Neural progenitor cell (in vitro differentiated cells): ENCODE measurements at regions not wholly inside any gene's neighbourhood (a gene's known extent, or its start where the extent isn't known, plus 50 kb on each side); places are given as distances from the start of the nearest gene placed in this dataset.

Experiments used
- DNase-seq: peaks from one replicate; pipeline ENCODE4 v3.0.0-alpha.2; 2016; ENCODE audit warnings: low spot score
- H2AFZ ChIP-seq: fragments of 200-600 bp; sonication (generic); replicated peaks from 2 replicates; pipeline ENCODE4 v1.6.1; 2016; ENCODE audit warnings: antibody characterized with exemption
- H3F3A ChIP-seq: fragments of 200-600 bp; sonication (generic); 2 replicates; pipeline ENCODE4 v1.6.1; 2016; ENCODE audit warnings: antibody characterized with exemption, low read depth
- H3K27ac ChIP-seq: fragments of 200-600 bp; sonication (generic); 2 replicates; pipeline ENCODE4 v1.5.1; 2016; ENCODE audit warnings: mild to moderate bottlenecking
- H3K27me3 ChIP-seq: fragments of 200-600 bp; sonication (generic); 2 replicates; pipeline ENCODE4 v1.6.1; 2016; ENCODE audit warnings: mild to moderate bottlenecking, moderate library complexity
- H3K36me3 ChIP-seq: fragments of 200-600 bp; sonication (generic); 2 replicates; pipeline ENCODE4 v1.5.1; 2016
- H3K4me1 ChIP-seq: fragments of 200-600 bp; sonication (generic); 2 replicates; pipeline ENCODE4 v1.6.1; 2016; ENCODE audit warnings: mixed run types
- H3K4me2 ChIP-seq: fragments of 200-600 bp; sonication (generic); 2 replicates; pipeline ENCODE4 v1.6.1; 2016
- H3K4me3 ChIP-seq: fragments of 200-600 bp; sonication (generic); 2 replicates; pipeline ENCODE4 v1.5.1; 2016
- H3K79me2 ChIP-seq: fragments of 200-600 bp; sonication (generic); 2 replicates; pipeline ENCODE4 v1.6.1; 2016; ENCODE audit warnings: low read depth
- H3K9ac ChIP-seq: fragments of 200-600 bp; sonication (generic); 2 replicates; pipeline ENCODE4 v1.6.1; 2016
- H3K9me3 ChIP-seq: fragments of 200-600 bp; sonication (generic); 2 replicates; pipeline ENCODE4 v1.5.1; 2016; ENCODE audit warnings: low read depth
- H4K20me1 ChIP-seq: fragments of 200-600 bp; sonication (generic); 2 replicates; pipeline ENCODE4 v1.6.1; 2016; ENCODE audit warnings: low read depth
- H3K27ac Mint-ChIP-seq: 3 replicates; pipeline ENCODE4 v1.8.0; 2021; ENCODE audit warnings: mixed read lengths
- H3K27me3 Mint-ChIP-seq: 2 replicates; pipeline ENCODE4 v1.8.0; 2022; ENCODE audit warnings: low read depth, mild to moderate bottlenecking, inconsistent platforms, moderate library complexity, mixed read lengths; ENCODE audit not compliant: insufficient read depth
- H3K36me3 Mint-ChIP-seq: 3 replicates; pipeline ENCODE4 v1.8.0; 2021; ENCODE audit warnings: mixed read lengths
- H3K4me1 Mint-ChIP-seq: 3 replicates; pipeline ENCODE4 v1.8.0; 2021; ENCODE audit warnings: mixed read lengths
- H3K4me3 Mint-ChIP-seq: 3 replicates; pipeline ENCODE4 v1.8.0; 2021; ENCODE audit warnings: mild to moderate bottlenecking, moderate library complexity, mixed read lengths
- H3K9me3 Mint-ChIP-seq: 3 replicates; pipeline ENCODE4 v1.8.0; 2020; ENCODE audit warnings: mixed read lengths
- CTCF ChIP-seq: fragments of 200-600 bp; sonication (generic); IDR thresholded peaks from 2 replicates; pipeline ENCODE4 v1.5.1; 2017; ENCODE audit warnings: antibody characterized with exemption, mild to moderate bottlenecking
- EZH2 ChIP-seq: fragments of 200-600 bp; sonication (generic); IDR thresholded peaks from 2 replicates; pipeline ENCODE4 v1.6.1; 2017; ENCODE audit warnings: antibody characterized with exemption, mild to moderate bottlenecking, moderate library complexity
- EZH2phosphoT487 ChIP-seq: fragments of 200-600 bp; sonication (generic); IDR thresholded peaks from 2 replicates; pipeline ENCODE4 v1.6.1; 2017; ENCODE audit warnings: antibody characterized with exemption

- H3K4me1 Mint-ChIP-seq = peaks cover 25% of the 10 kb centered on the region
- H3K4me1 ChIP-seq = peaks cover 3% of the 10 kb centered on the region
- no peaks in the 10 kb centered on the region for H3K9me3 Mint-ChIP-seq
- no peaks in the 10 kb centered on the region for H3K36me3 ChIP-seq
- H3K4me3 Mint-ChIP-seq = no peak overlapping the region
- peaks cover 21% of the 10 kb centered on the region for H3K27me3 Mint-ChIP-seq
- no peak overlapping the region for H3K4me2 ChIP-seq
- TF ChIP-seq EZH2 (no peak), EZH2phosphoT487 (no peak), CTCF (no peak)
- H3F3A ChIP-seq = peaks cover 10% of the 10 kb centered on the region
- no peaks in the 10 kb centered on the region for H3K36me3 Mint-ChIP-seq
- peak overlapping the region; percentile 67 for H3K27ac Mint-ChIP-seq
- H3K27me3 ChIP-seq = peaks cover 34% of the 10 kb centered on the region
- H3K9ac ChIP-seq = no peak overlapping the region
- H2AFZ ChIP-seq = no peak overlapping the region
- H4K20me1 ChIP-seq = no peaks in the 10 kb centered on the region
- H3K4me3 ChIP-seq = no peak overlapping the region
- H3K27ac ChIP-seq = no peak overlapping the region
- H3K9me3 ChIP-seq = no peaks in the 10 kb centered on the region
- no peaks in the 10 kb centered on the region for H3K79me2 ChIP-seq
- DNase-seq = no peak
These were observed 116.0 kb upstream of the LPCAT1 start for GRCh38 chr5:1639757-1640156.

DNA sequence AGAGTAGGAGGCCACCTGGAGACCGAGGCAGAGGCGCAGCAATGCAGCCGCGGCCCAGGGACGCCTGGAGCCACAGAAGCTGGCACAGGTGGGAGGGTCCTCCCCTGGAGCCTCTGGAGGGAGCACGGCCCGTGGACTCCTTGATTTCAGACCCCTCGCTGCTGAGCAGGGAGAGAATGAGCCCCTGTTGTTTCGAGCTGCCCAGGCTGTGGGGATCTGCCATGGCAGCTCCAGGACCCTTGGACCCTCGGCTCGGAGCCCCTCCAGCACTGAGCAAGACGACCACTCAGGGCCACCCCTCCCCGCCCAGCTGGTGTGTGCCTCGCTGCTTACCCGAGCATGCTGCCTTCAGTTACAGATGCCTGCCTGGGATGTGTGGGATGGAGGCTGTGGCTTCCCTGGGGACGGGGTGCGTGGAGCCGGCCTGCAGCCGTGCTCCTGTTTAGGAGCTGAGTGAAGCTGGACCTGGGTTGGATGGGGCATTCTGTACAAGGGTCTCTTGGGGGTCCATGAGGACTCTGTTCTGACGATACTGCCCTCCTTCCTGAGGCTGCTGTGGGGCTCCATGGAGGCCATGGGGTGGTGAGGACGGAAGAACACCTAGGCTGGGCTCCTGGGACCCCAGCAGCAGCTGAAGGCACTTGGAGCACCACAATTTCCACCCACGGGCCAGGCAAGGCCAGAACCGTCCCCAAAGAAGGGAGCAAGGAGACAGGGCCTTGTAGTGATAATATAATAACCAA is 115.1 kb upstream of the LPCAT1 start:
- Histone ChIP-seq H3K4me2 (no peak overlapping the region), H2AFZ (no peak overlapping the region), H4K20me1 (no peaks in the 10 kb centered on the region), H3K4me1 (no peaks in the 10 kb centered on the region), H3F3A (peaks cover 5% of the 10 kb centered on the region), H3K9ac (no peak overlapping the region), H3K36me3 (no peaks in the 10 kb centered on the region), H3K79me2 (no peaks in the 10 kb centered on the region), H3K9me3 (no peaks in the 10 kb centered on the region), H3K27ac (no peak overlapping the region), H3K4me3 (no peak overlapping the region), H3K27me3 (peaks cover 25% of the 10 kb centered on the region)
- Mint-ChIP-seq H3K4me1 (peaks cover 26% of the 10 kb centered on the region), H3K9me3 (no peaks in the 10 kb centered on the region), H3K27me3 (peaks cover 17% of the 10 kb centered on the region), H3K36me3 (no peaks in the 10 kb centered on the region), H3K27ac (no peak overlapping the region), H3K4me3 (no peak overlapping the region)
- TF ChIP-seq EZH2phosphoT487 (no peak), CTCF (no peak), EZH2 (no peak)
- DNase-seq = no peak

GRCh38 chr5:1637639-1638481 is 114.1 kb upstream of the LPCAT1 start:
- Histone ChIP-seq H3K9me3 (no peaks in the 10 kb centered on the region), H3K27me3 (peaks cover 15% of the 10 kb centered on the region), H3K27ac (no peak overlapping the region), H4K20me1 (no peaks in the 10 kb centered on the region), H3F3A (peaks cover 2% of the 10 kb centered on the region), H3K4me2 (no peak overlapping the region), H3K79me2 (no peaks in the 10 kb centered on the region), H3K4me1 (no peaks in the 10 kb centered on the region), H3K9ac (no peak overlapping the region), H3K4me3 (no peak overlapping the region), H3K36me3 (no peaks in the 10 kb centered on the region), H2AFZ (no peak overlapping the region)
- Mint-ChIP-seq H3K36me3 (no peaks in the 10 kb centered on the region), H3K4me1 (peaks cover 26% of the 10 kb centered on the region), H3K27me3 (peaks cover 8% of the 10 kb centered on the region), H3K27ac (peak overlapping the region; percentile 32), H3K9me3 (no peaks in the 10 kb centered on the region), H3K4me3 (no peak overlapping the region)
- DNase-seq = no peak
- TF ChIP-seq CTCF (no peak), EZH2phosphoT487 (no peak), EZH2 (no peak)
